Ectodermal cell (in vitro differentiated cells): ENCODE measurements at regions not wholly inside any gene's neighbourhood (a gene's known extent, or its start where the extent isn't known, plus 50 kb on each side); places are given as distances from the start of the nearest gene placed in this dataset.
"Not testable (repeated sequence)": the region's sequence is repeated elsewhere in the genome, so short reads cannot be mapped to it uniquely, and the experiment has no call there.

Experiments
- H3K27ac ChIP-seq: 2 replicates; pipeline ENCODE4 v1.7.0; 2013; ENCODE audit warnings: mild to moderate bottlenecking, low read depth, low read length; ENCODE audit not compliant: insufficient read depth, poor library complexity, severe bottlenecking
- H3K27me3 ChIP-seq: 2 replicates; pipeline ENCODE4 v1.7.0; 2013; ENCODE audit warnings: mild to moderate bottlenecking, low read length; ENCODE audit not compliant: insufficient read depth, control insufficient read depth, poor library complexity, severe bottlenecking
- H3K36me3 ChIP-seq: one replicate; pipeline ENCODE4 v1.7.0; 2013; ENCODE audit warnings: low read length; ENCODE audit not compliant: control insufficient read depth, insufficient read depth
- H3K4me1 ChIP-seq: one replicate; pipeline ENCODE4 v1.7.0; 2013; ENCODE audit warnings: low read length; ENCODE audit not compliant: control insufficient read depth, insufficient read depth
- H3K4me3 ChIP-seq: 2 replicates; pipeline ENCODE4 v1.7.0; 2013; ENCODE audit warnings: low read depth, low read length, control low read depth; ENCODE audit not compliant: insufficient read depth
- H3K9me3 ChIP-seq: 2 replicates; pipeline ENCODE4 v1.7.0; 2013; ENCODE audit warnings: mild to moderate bottlenecking, low read length, moderate library complexity; ENCODE audit not compliant: control insufficient read depth
- WGBS, 2 experiments: methylation state at CpG; one replicate each; pipeline ENCODE4 v1.1.7; 2013; ENCODE audit warnings: missing lambda C conversion rate in 2 of 2; 5-methylcytosine and 5-hydroxymethylcytosine counted together

GRCh38 chr2:121058852-121059558 lies 226.0 kb downstream of the TFCP2L1 start:
- Histone ChIP-seq H3K4me3 (no peak overlapping the region), H3K36me3 (no peaks in the 10 kb centered on the region), H3K4me1 (peaks cover 12% of the 10 kb centered on the region), H3K9me3 (no peaks in the 10 kb centered on the region), H3K27me3 (no peaks in the 10 kb centered on the region), H3K27ac (no peak overlapping the region)
- 93 to 94% methylated on average over 14 to 15 of the region's 15 CpGs for WGBS, 2 experiments

GRCh38 chr2:121059651-121060649 lies 225.1 kb downstream of the TFCP2L1 start:
- Histone ChIP-seq H3K27ac (no peak overlapping the region), H3K4me1 (peaks cover 12% of the 10 kb centered on the region), H3K27me3 (no peaks in the 10 kb centered on the region), H3K9me3 (no peaks in the 10 kb centered on the region), H3K36me3 (no peaks in the 10 kb centered on the region), H3K4me3 (no peak overlapping the region)
- 89 to 92% methylated on average over 9 of the region's 9 CpGs for WGBS, 2 experiments

GRCh38 chr2:121061633-121062032 lies 223.4 kb downstream of the TFCP2L1 start:
- H3K27me3 ChIP-seq, result no peaks in the 10 kb centered on the region
- WGBS, 2 experiments, result 78% methylated on average over 9 of the region's 9 CpGs
- no peaks in the 10 kb centered on the region for H3K36me3 ChIP-seq
- peaks cover 12% of the 10 kb centered on the region for H3K4me1 ChIP-seq
- no peak overlapping the region for H3K4me3 ChIP-seq
- H3K9me3 ChIP-seq, result no peaks in the 10 kb centered on the region
- H3K27ac ChIP-seq, result no peak overlapping the region

- WGBS, 2 experiments, result 93 to 100% methylated on average over 3 of the region's 3 CpGs
- no peaks in the 10 kb centered on the region for H3K9me3 ChIP-seq
- H3K36me3 ChIP-seq, result no peaks in the 10 kb centered on the region
- H3K27ac ChIP-seq, result no peak overlapping the region
- H3K27me3 ChIP-seq, result no peaks in the 10 kb centered on the region
- no peak overlapping the region for H3K4me3 ChIP-seq
- H3K4me1 ChIP-seq, result peaks cover 12% of the 10 kb centered on the region
Measured at GRCh38 chr2:121063471-121063870, 221.5 kb downstream of the TFCP2L1 start.

- no peaks in the 10 kb centered on the region for H3K9me3 ChIP-seq
- no peaks in the 10 kb centered on the region for H3K36me3 ChIP-seq
- no peaks in the 10 kb centered on the region for H3K27me3 ChIP-seq
- peaks cover 12% of the 10 kb centered on the region for H3K4me1 ChIP-seq
- no peak overlapping the region for H3K4me3 ChIP-seq
- 94% methylated on average over 12 of the region's 12 CpGs for WGBS, 2 experiments
- no peak overlapping the region for H3K27ac ChIP-seq
Measured at GRCh38 chr2:121064186-121064585, 220.8 kb downstream of the TFCP2L1 start.

- Histone ChIP-seq H3K4me3 (no peak overlapping the region), H3K27ac (no peak overlapping the region), H3K36me3 (no peaks in the 10 kb centered on the region), H3K4me1 (peaks cover 12% of the 10 kb centered on the region), H3K9me3 (no peaks in the 10 kb centered on the region), H3K27me3 (no peaks in the 10 kb centered on the region)
- WGBS, 2 experiments, result 92 to 95% methylated on average over 5 of the region's 5 CpGs
Measured at GRCh38 chr2:121065239-121065638, 219.8 kb downstream of the TFCP2L1 start.

- no peaks in the 10 kb centered on the region for H3K9me3 ChIP-seq
- H3K27ac ChIP-seq, result no peak overlapping the region
- 84 to 90% methylated on average over 6 of the region's 6 CpGs for WGBS, 2 experiments
- no peak overlapping the region for H3K4me3 ChIP-seq
- peaks cover 12% of the 10 kb centered on the region for H3K4me1 ChIP-seq
- no peaks in the 10 kb centered on the region for H3K27me3 ChIP-seq
- H3K36me3 ChIP-seq, result no peaks in the 10 kb centered on the region
Measured at GRCh38 chr2:121066526-121066925, 218.5 kb downstream of the TFCP2L1 start.

GRCh38 chr2:121068851-121069250 lies 216.2 kb downstream of the TFCP2L1 start:
- Histone ChIP-seq H3K4me3 (no peak overlapping the region), H3K27me3 (no peaks in the 10 kb centered on the region)
- WGBS, 2 experiments, result 90 to 91% methylated on average over 7 of the region's 7 CpGs

GRCh38 chr2:121069434-121069969 lies 215.5 kb downstream of the TFCP2L1 start:
- Histone ChIP-seq H3K27me3 (no peaks in the 10 kb centered on the region), H3K4me1 (peaks cover 2% of the 10 kb centered on the region)
- 91 to 92% methylated on average over 18 of the region's 18 CpGs for WGBS, 2 experiments

More at GRCh38 chr2:121068851-121069250, 216.2 kb downstream of the TFCP2L1 start:
- Histone ChIP-seq H3K9me3 (no peaks in the 10 kb centered on the region), H3K27ac (no peak overlapping the region), H3K36me3 (no peaks in the 10 kb centered on the region), H3K4me1 (no peaks in the 10 kb centered on the region)

GRCh38 chr2:121070061-121070460 lies 214.9 kb downstream of the TFCP2L1 start:
- H3K27me3 ChIP-seq, H3K27ac ChIP-seq, H3K36me3 ChIP-seq, H3K4me1 ChIP-seq, H3K4me3 ChIP-seq, H3K9me3 ChIP-seq: not testable (repeated sequence)
- 87 to 88% methylated on average over 11 of the region's 11 CpGs for WGBS, 2 experiments

More at GRCh38 chr2:121069434-121069969, 215.5 kb downstream of the TFCP2L1 start:
- H3K36me3 ChIP-seq, result no peaks in the 10 kb centered on the region
- no peak overlapping the region for H3K27ac ChIP-seq
- H3K9me3 ChIP-seq, result no peaks in the 10 kb centered on the region
- no peak overlapping the region for H3K4me3 ChIP-seq
